ENCODE measurements at regions not wholly inside any gene's neighbourhood (a gene's known extent, or its start where the extent isn't known, plus 50 kb on each side); places are given as distances from the start of the nearest gene placed in this dataset.

- no peaks in the 10 kb centered on the region for H3K4me1 ChIP-seq (ENCODE audit: insufficient read depth, low read length)
- H3K27ac ChIP-seq (ENCODE audit: low read length) = no peak overlapping the region
- H3K9ac ChIP-seq (ENCODE audit: low read depth, low read length) = no peak overlapping the region
- H3K36me3 ChIP-seq (ENCODE audit: insufficient read depth, low read depth, low read length) = no peaks in the 10 kb centered on the region
- H3K9me3 ChIP-seq (ENCODE audit: insufficient read depth, low read depth, low read length) = no peaks in the 10 kb centered on the region
- no peak overlapping the region for H3K4me3 ChIP-seq (ENCODE audit: low read length)
- H3K27me3 ChIP-seq (ENCODE audit: insufficient read depth, low read length) = no peaks in the 10 kb centered on the region
These were observed 232.9 kb upstream of the NCAM1 start for GRCh38 chr11:112728288-112728687.

DNA sequence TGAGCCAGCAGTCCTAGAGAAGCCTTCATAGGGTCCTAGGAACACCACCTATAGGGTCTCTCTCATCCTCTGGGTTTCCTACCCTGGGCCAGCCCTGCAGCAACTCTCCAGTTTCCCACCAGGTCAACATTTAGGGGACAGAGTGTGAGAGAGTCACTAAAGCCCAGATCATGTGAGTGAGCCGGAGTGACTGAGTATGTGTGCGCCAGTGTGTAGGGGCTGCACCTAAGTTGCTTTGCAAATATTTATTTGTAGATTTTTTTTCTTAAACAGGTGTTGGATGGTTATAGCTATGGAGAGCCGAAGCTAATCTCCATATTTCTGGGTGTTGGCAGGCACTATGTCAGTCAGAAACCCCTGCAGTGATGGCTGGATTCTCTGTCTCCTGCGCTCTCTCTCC is 232.5 kb upstream of the NCAM1 start:
- Histone ChIP-seq H3K9me3 (ENCODE audit: insufficient read depth, low read depth, low read length) (no peaks in the 10 kb centered on the region), H3K4me1 (ENCODE audit: insufficient read depth, low read length) (no peaks in the 10 kb centered on the region), H3K9ac (ENCODE audit: low read depth, low read length) (no peak overlapping the region), H3K27ac (ENCODE audit: low read length) (no peak overlapping the region), H3K27me3 (ENCODE audit: insufficient read depth, low read length) (no peaks in the 10 kb centered on the region), H3K36me3 (ENCODE audit: insufficient read depth, low read depth, low read length) (no peaks in the 10 kb centered on the region), H3K4me3 (ENCODE audit: low read length) (no peak overlapping the region)

DNA sequence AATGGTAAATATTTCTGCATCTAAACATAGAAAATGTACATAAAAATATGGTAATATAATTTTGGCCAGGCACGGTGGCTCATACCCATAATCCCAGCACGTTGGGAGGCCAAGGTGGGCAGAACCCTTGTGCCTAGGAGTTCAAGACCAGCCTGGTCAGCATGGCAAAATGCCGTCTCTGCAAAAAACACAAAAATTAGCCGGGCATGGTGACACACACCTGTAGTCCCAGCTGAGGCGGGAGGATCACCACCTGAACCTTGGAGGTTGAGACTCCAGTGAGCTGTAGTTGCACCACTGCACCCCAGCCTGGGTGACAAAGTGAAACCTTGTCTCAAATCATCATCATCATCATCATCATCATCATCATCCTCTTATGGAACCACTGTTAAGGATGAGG is 230.6 kb upstream of the NCAM1 start:
- H3K9me3 ChIP-seq (ENCODE audit: insufficient read depth, low read depth, low read length) = no peaks in the 10 kb centered on the region
- H3K36me3 ChIP-seq (ENCODE audit: insufficient read depth, low read depth, low read length) = no peaks in the 10 kb centered on the region
- H3K27ac ChIP-seq (ENCODE audit: low read length) = no peak overlapping the region
- no peak overlapping the region for H3K9ac ChIP-seq (ENCODE audit: low read depth, low read length)
- no peaks in the 10 kb centered on the region for H3K4me1 ChIP-seq (ENCODE audit: insufficient read depth, low read length)
- no peaks in the 10 kb centered on the region for H3K27me3 ChIP-seq (ENCODE audit: insufficient read depth, low read length)
- H3K4me3 ChIP-seq (ENCODE audit: low read length) = no peak overlapping the region

- Histone ChIP-seq H3K27me3 (ENCODE audit: insufficient read depth, low read length) (no peaks in the 10 kb centered on the region), H3K9me3 (ENCODE audit: insufficient read depth, low read depth, low read length) (no peaks in the 10 kb centered on the region), H3K36me3 (ENCODE audit: insufficient read depth, low read depth, low read length) (no peaks in the 10 kb centered on the region), H3K9ac (ENCODE audit: low read depth, low read length) (no peak overlapping the region), H3K4me1 (ENCODE audit: insufficient read depth, low read length) (no peaks in the 10 kb centered on the region), H3K27ac (ENCODE audit: low read length) (no peak overlapping the region), H3K4me3 (ENCODE audit: low read length) (no peak overlapping the region)
These were observed 229.7 kb upstream of the NCAM1 start for GRCh38 chr11:112731538-112731937.

- Histone ChIP-seq H3K9me3 (ENCODE audit: insufficient read depth, low read depth, low read length) (no peaks in the 10 kb centered on the region), H3K4me1 (ENCODE audit: insufficient read depth, low read length) (no peaks in the 10 kb centered on the region), H3K9ac (ENCODE audit: low read depth, low read length) (no peak overlapping the region), H3K27ac (ENCODE audit: low read length) (no peak overlapping the region), H3K36me3 (ENCODE audit: insufficient read depth, low read depth, low read length) (no peaks in the 10 kb centered on the region), H3K27me3 (ENCODE audit: insufficient read depth, low read length) (no peaks in the 10 kb centered on the region), H3K4me3 (ENCODE audit: low read length) (no peak overlapping the region)
These were observed 229.2 kb upstream of the NCAM1 start for GRCh38 chr11:112732031-112732430.

- no peaks in the 10 kb centered on the region for H3K36me3 ChIP-seq (ENCODE audit: insufficient read depth, low read depth, low read length)
- no peaks in the 10 kb centered on the region for H3K9me3 ChIP-seq (ENCODE audit: insufficient read depth, low read depth, low read length)
- no peaks in the 10 kb centered on the region for H3K4me1 ChIP-seq (ENCODE audit: insufficient read depth, low read length)
- H3K27ac ChIP-seq (ENCODE audit: low read length) = no peak overlapping the region
- no peaks in the 10 kb centered on the region for H3K27me3 ChIP-seq (ENCODE audit: insufficient read depth, low read length)
- no peak overlapping the region for H3K9ac ChIP-seq (ENCODE audit: low read depth, low read length)
- no peak overlapping the region for H3K4me3 ChIP-seq (ENCODE audit: low read length)
These were observed 227.0 kb upstream of the NCAM1 start for GRCh38 chr11:112734207-112734606.

DNA sequence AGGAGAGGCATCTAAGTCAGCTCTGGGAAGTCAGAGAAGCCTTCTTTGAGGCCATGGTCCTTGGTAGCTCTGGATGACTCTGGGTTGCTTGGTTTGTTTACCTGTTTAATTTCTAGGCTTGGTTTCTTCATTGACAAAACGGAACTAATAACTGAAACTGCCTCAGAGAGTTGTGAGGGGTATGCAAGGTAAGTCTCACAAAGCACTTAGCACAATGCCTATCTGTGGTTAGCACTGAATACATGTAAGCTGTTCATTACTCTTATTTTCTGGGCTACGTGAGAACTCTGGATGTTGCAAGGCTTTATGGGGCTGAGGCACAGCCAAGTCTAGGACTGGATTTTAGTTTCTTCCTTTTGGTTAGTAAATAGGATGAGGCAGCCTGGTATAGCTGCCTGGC is 225.8 kb upstream of the NCAM1 start:
- Histone ChIP-seq H3K9ac (ENCODE audit: low read depth, low read length) (no peak overlapping the region), H3K36me3 (ENCODE audit: insufficient read depth, low read depth, low read length) (no peaks in the 10 kb centered on the region), H3K27ac (ENCODE audit: low read length) (no peak overlapping the region), H3K4me3 (ENCODE audit: low read length) (no peak overlapping the region), H3K27me3 (ENCODE audit: insufficient read depth, low read length) (no peaks in the 10 kb centered on the region; the same call in 1 of the 2 replicates), H3K9me3 (ENCODE audit: insufficient read depth, low read depth, low read length) (no peaks in the 10 kb centered on the region), H3K4me1 (ENCODE audit: insufficient read depth, low read length) (no peaks in the 10 kb centered on the region)

DNA sequence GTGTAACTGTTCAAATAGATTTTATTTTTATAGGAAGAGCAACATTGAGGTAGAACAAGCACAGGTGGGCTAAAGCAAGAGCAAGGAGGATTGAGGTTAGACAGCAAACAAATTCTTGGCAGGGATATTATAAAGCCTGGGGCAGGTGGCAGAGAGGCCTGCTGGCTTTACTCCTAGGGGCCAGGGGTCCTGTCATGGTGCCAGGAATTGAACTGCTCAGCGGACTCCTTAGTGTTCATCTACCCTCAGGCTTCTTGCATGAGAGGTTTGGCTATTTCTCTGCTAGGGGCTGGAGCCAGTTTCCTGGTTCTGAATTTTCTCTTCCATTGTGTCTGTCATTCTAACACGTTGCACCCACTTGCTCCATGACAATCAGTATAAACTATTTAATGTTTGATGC is 217.2 kb upstream of the NCAM1 start:
- H3K9me3 ChIP-seq (ENCODE audit: insufficient read depth, low read depth, low read length) = no peaks in the 10 kb centered on the region
- no peak overlapping the region for H3K4me3 ChIP-seq (ENCODE audit: low read length)
- H3K27ac ChIP-seq (ENCODE audit: low read length) = no peak overlapping the region
- no peak overlapping the region for H3K9ac ChIP-seq (ENCODE audit: low read depth, low read length)
- no peaks in the 10 kb centered on the region for H3K4me1 ChIP-seq (ENCODE audit: insufficient read depth, low read length)
- no peaks in the 10 kb centered on the region; the same call in 1 of the 2 replicates for H3K27me3 ChIP-seq (ENCODE audit: insufficient read depth, low read length)
- no peaks in the 10 kb centered on the region for H3K36me3 ChIP-seq (ENCODE audit: insufficient read depth, low read depth, low read length)

- H3K9ac ChIP-seq (ENCODE audit: low read depth, low read length) = no peak overlapping the region
- H3K9me3 ChIP-seq (ENCODE audit: insufficient read depth, low read depth, low read length) = no peaks in the 10 kb centered on the region
- no peak overlapping the region for H3K4me3 ChIP-seq (ENCODE audit: low read length)
- H3K27me3 ChIP-seq (ENCODE audit: insufficient read depth, low read length) = no peaks in the 10 kb centered on the region
- H3K36me3 ChIP-seq (ENCODE audit: insufficient read depth, low read depth, low read length) = no peaks in the 10 kb centered on the region
- H3K27ac ChIP-seq (ENCODE audit: low read length) = no peak overlapping the region
- no peaks in the 10 kb centered on the region for H3K4me1 ChIP-seq (ENCODE audit: insufficient read depth, low read length)
These were observed 215.2 kb upstream of the NCAM1 start for GRCh38 chr11:112745973-112746372.

DNA sequence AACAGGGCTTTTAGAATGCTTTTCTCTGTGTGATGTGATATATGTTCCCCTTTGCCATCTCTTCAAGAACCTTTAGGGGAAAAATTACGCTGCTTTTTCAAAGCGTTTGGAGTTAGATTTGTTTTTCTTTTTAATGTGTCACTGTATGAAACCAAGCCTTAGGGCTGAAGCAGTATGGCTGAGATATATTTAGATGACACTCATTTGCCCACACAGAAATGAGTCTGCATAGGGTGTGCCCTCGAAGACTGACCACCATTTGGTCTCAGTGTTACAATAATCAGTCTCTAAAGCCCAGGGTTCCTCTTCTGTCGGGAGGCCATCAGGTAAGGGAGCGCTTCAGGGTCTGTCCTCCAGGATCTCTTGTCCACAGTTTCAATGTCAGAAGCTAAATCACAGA is 213.0 kb upstream of the NCAM1 start:
- Histone ChIP-seq H3K9ac (ENCODE audit: low read depth, low read length) (no peak overlapping the region), H3K36me3 (ENCODE audit: insufficient read depth, low read depth, low read length) (no peaks in the 10 kb centered on the region), H3K9me3 (ENCODE audit: insufficient read depth, low read depth, low read length) (no peaks in the 10 kb centered on the region), H3K4me1 (ENCODE audit: insufficient read depth, low read length) (no peaks in the 10 kb centered on the region), H3K4me3 (ENCODE audit: low read length) (no peak overlapping the region), H3K27me3 (ENCODE audit: insufficient read depth, low read length) (no peaks in the 10 kb centered on the region), H3K27ac (ENCODE audit: low read length) (no peak overlapping the region)

- H3K27ac ChIP-seq (ENCODE audit: low read length) = no peak overlapping the region
- no peak overlapping the region for H3K9ac ChIP-seq (ENCODE audit: low read depth, low read length)
- H3K4me1 ChIP-seq (ENCODE audit: insufficient read depth, low read length) = no peaks in the 10 kb centered on the region
- H3K9me3 ChIP-seq (ENCODE audit: insufficient read depth, low read depth, low read length) = no peaks in the 10 kb centered on the region
- H3K4me3 ChIP-seq (ENCODE audit: low read length) = no peak overlapping the region
- H3K27me3 ChIP-seq (ENCODE audit: insufficient read depth, low read length) = no peaks in the 10 kb centered on the region
- H3K36me3 ChIP-seq (ENCODE audit: insufficient read depth, low read depth, low read length) = no peaks in the 10 kb centered on the region
These were observed 212.3 kb upstream of the NCAM1 start for GRCh38 chr11:112748713-112749543.

DNA sequence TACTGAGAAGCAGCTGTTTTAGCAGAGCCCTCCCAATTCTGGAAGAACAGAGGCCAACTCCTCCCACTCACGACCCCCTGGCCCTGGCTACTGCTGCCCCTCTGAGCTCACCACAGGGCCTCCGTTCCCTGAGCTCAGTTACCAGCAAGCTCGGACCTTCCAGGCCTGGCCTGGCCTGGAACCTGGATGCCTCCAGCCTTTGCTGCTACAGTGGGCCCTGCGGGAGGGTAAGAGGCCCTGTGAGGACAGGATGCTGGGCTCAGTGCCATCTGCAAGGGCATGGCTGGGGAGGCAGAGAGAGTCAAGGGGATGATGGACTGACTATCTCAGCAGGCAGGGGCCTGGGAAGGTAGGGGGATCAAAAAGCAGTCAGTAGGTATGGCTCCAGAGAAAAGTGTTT is 209.9 kb upstream of the NCAM1 start:
- H3K4me3 ChIP-seq (ENCODE audit: low read length) = no peak overlapping the region
- no peaks in the 10 kb centered on the region for H3K9me3 ChIP-seq (ENCODE audit: insufficient read depth, low read depth, low read length)
- H3K27me3 ChIP-seq (ENCODE audit: insufficient read depth, low read length) = no peaks in the 10 kb centered on the region
- no peak overlapping the region for H3K27ac ChIP-seq (ENCODE audit: low read length)
- no peaks in the 10 kb centered on the region for H3K4me1 ChIP-seq (ENCODE audit: insufficient read depth, low read length)
- no peaks in the 10 kb centered on the region for H3K36me3 ChIP-seq (ENCODE audit: insufficient read depth, low read depth, low read length)
- no peak overlapping the region for H3K9ac ChIP-seq (ENCODE audit: low read depth, low read length)

Measured in iPS-20b (cell line).